Lung (tissue), 11 donors: ENCODE measurements at regions not wholly inside any gene's neighbourhood (a gene's known extent, or its start where the extent isn't known, plus 50 kb on each side); places are given as distances from the start of the nearest gene placed in this dataset.

Experiments
- ATAC-seq: fragments of 200-7000 bp; cut with Tn5 transposase; one replicate; pipeline ENCODE4 v1.9.1; 2020; ENCODE audit warnings: moderate number of reproducible peaks; ENCODE audit not compliant: insufficient read depth, low FRiP score
- DNase-seq, 3 donors: peaks; one replicate each; pipeline ENCODE4 v3.0.0-alpha.2; 2013 to 2017
- H3K27ac ChIP-seq, 2 donors: one replicate each; pipeline ENCODE4 v1.5.1; 2013; ENCODE audit warnings: mild to moderate bottlenecking in 2 of 2, moderate library complexity in 2 of 2, control low read depth in 1 of 2, inconsistent platforms in 1 of 2, low read depth in 1 of 2, low read length in 1 of 2
- H3K27me3 ChIP-seq, 3 donors: one replicate each; pipeline ENCODE4 v1.5.1; 2013; ENCODE audit warnings: low read length in 2 of 3; ENCODE audit not compliant: control insufficient read depth in 3 of 3, insufficient read depth in 3 of 3
- H3K36me3 ChIP-seq, 4 donors: one replicate each; pipeline ENCODE4 v1.5.1; 2013; ENCODE audit warnings: low read length in 4 of 4, mild to moderate bottlenecking in 1 of 4, moderate library complexity in 1 of 4; ENCODE audit not compliant: control insufficient read depth in 4 of 4, insufficient read depth in 4 of 4
- H3K4me1 ChIP-seq, 5 donors: one replicate each; pipeline ENCODE4 v1.5.1; 2013; ENCODE audit warnings: low read length in 5 of 5, mild to moderate bottlenecking in 2 of 5, moderate library complexity in 1 of 5; ENCODE audit not compliant: control insufficient read depth in 5 of 5, insufficient read depth in 5 of 5
- H3K4me3 ChIP-seq: one replicate; pipeline ENCODE4 v1.5.1; 2013; ENCODE audit warnings: mild to moderate bottlenecking, control low read depth, moderate library complexity
- H3K9ac ChIP-seq, 2 donors: one replicate each; pipeline ENCODE4 v1.5.1; 2013; ENCODE audit warnings: low read length in 2 of 2, control low read depth in 1 of 2; ENCODE audit not compliant: insufficient read depth in 1 of 2
- H3K9me3 ChIP-seq, 4 donors: one replicate each; pipeline ENCODE4 v1.5.1; 2013; ENCODE audit warnings: low read length in 3 of 4, mild to moderate bottlenecking in 1 of 4, moderate library complexity in 1 of 4; ENCODE audit not compliant: control insufficient read depth in 4 of 4, insufficient read depth in 3 of 4
- WGBS, 2 donors: extraction: QIAGEN DNeasy Blood & Tissue Kit; methylation state at CpG; one replicate each; pipeline ENCODE4 v1.1.7; 2013; 5-methylcytosine and 5-hydroxymethylcytosine counted together
- TF ChIP-seq, protein P1 (sequence below): IDR thresholded peaks from 2 replicates; pipeline ENCODE4 v1.5.1; 2012; ENCODE audit warnings: mild to moderate bottlenecking; ENCODE audit errors: control extremely low read depth, extremely low read depth
- donor health status: control.
- donor health status: control.
- donor health status: Bipolar disorder and iron deficiency.
- donor health status: healthy.
- donor health status: DM: yes; HTN: yes; CAD: no.

- Histone ChIP-seq H3K27me3 (no peaks in the 10 kb centered on the region), H3K9ac (no peak overlapping the region), H3K4me3 (no peak overlapping the region), H3K9me3 (peaks cover 0 to 10% (median 0%) of the 10 kb centered on the region in 4 donors), H3K27ac (no peak overlapping the region), H3K36me3 (no peaks in the 10 kb centered on the region), H3K4me1 (no peaks in the 10 kb centered on the region)
- TF ChIP-seq, protein P1, sequence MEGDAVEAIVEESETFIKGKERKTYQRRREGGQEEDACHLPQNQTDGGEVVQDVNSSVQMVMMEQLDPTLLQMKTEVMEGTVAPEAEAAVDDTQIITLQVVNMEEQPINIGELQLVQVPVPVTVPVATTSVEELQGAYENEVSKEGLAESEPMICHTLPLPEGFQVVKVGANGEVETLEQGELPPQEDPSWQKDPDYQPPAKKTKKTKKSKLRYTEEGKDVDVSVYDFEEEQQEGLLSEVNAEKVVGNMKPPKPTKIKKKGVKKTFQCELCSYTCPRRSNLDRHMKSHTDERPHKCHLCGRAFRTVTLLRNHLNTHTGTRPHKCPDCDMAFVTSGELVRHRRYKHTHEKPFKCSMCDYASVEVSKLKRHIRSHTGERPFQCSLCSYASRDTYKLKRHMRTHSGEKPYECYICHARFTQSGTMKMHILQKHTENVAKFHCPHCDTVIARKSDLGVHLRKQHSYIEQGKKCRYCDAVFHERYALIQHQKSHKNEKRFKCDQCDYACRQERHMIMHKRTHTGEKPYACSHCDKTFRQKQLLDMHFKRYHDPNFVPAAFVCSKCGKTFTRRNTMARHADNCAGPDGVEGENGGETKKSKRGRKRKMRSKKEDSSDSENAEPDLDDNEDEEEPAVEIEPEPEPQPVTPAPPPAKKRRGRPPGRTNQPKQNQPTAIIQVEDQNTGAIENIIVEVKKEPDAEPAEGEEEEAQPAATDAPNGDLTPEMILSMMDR = no peak
- 69% methylated on average over 9 of the region's 9 CpGs for WGBS, 2 donors
- no peak for ATAC-seq
- no peak for DNase-seq
Measured at GRCh38 chr2:3022841-3023372, 354.7 kb downstream of the EIPR1 start.

GRCh38 chr2:3021720-3022119 is 355.9 kb downstream of the EIPR1 start:
- Histone ChIP-seq H3K27me3 (no peaks in the 10 kb centered on the region), H3K4me3 (no peak overlapping the region), H3K4me1 (no peaks in the 10 kb centered on the region), H3K27ac (no peak overlapping the region), H3K36me3 (no peaks in the 10 kb centered on the region), H3K9me3 (peaks cover 0 to 10% (median 0%) of the 10 kb centered on the region in 4 donors), H3K9ac (no peak overlapping the region)
- DNase-seq (no peak), ATAC-seq (no peak)
- TF ChIP-seq, protein P1 = no peak
- WGBS, 2 donors = 88 to 92% methylated on average over 8 of the region's 8 CpGs

- TF ChIP-seq, protein P1 = no peak
- Histone ChIP-seq H3K4me3 (no peak overlapping the region), H3K27ac (no peak overlapping the region), H3K27me3 (peaks cover 0 to 11% (median 0%) of the 10 kb centered on the region in 3 donors), H3K36me3 (no peaks in the 10 kb centered on the region), H3K9ac (no peak overlapping the region), H3K4me1 (no peaks in the 10 kb centered on the region), H3K9me3 (peaks cover 0 to 11% (median 3%) of the 10 kb centered on the region in 4 donors)
- ATAC-seq (no peak), DNase-seq (no peak)
- WGBS, 2 donors = 79 to 83% methylated on average over 4 of the region's 4 CpGs
Measured at GRCh38 chr2:3010001-3010400, 367.6 kb downstream of the EIPR1 start.

- DNase-seq = no peak
- Histone ChIP-seq H3K4me1 (no peaks in the 10 kb centered on the region), H3K27me3 (peaks cover 0 to 11% (median 0%) of the 10 kb centered on the region in 3 donors), H3K27ac (no peak overlapping the region), H3K9ac (no peak overlapping the region), H3K9me3 (peaks cover 0 to 11% (median 3%) of the 10 kb centered on the region in 4 donors), H3K36me3 (no peaks in the 10 kb centered on the region), H3K4me3 (no peak overlapping the region)
- WGBS, 2 donors = 74 to 82% methylated on average over 7 of the region's 7 CpGs
- TF ChIP-seq, protein P1 = no peak
- ATAC-seq = no peak
Measured at GRCh38 chr2:3009483-3009882, 368.1 kb downstream of the EIPR1 start.
